SU-DHL-6 (cell line): ENCODE measurements at regions not wholly inside any gene's neighbourhood (a gene's known extent, or its start where the extent isn't known, plus 50 kb on each side); places are given as distances from the start of the nearest gene placed in this dataset.

Source experiments
- H2AFZ ChIP-seq: fragments of 200-600 bp; sonication (generic); 2 replicates; pipeline ENCODE4 v1.6.1; 2014; ENCODE audit warnings: low read depth, mild to moderate bottlenecking, moderate library complexity, mixed read lengths, antibody characterized with exemption, low read length; ENCODE audit not compliant: severe bottlenecking
- H3F3A ChIP-seq: fragments of 200-600 bp; shearing (Covaris generic); 2 replicates; pipeline ENCODE4 v1.6.0; 2016; ENCODE audit warnings: antibody characterized with exemption, mild to moderate bottlenecking; ENCODE audit not compliant: insufficient read depth
- H3K27ac ChIP-seq: fragments of 200-600 bp; sonication (generic); 2 replicates; pipeline ENCODE4 v1.5.1; 2016; ENCODE audit warnings: low read depth, mild to moderate bottlenecking, low read length, moderate library complexity, mixed read lengths
- H3K27me3 ChIP-seq: fragments of 200-600 bp; sonication (generic), shearing (Covaris generic); 2 replicates; pipeline ENCODE4 v1.6.0; 2014; ENCODE audit warnings: mild to moderate bottlenecking, low read length
- H3K36me3 ChIP-seq: fragments of 200-600 bp; sonication (generic); 2 replicates; pipeline ENCODE4 v1.6.1; 2014; ENCODE audit warnings: mild to moderate bottlenecking, low read length, mixed read lengths
- H3K4me2 ChIP-seq: fragments of 300-600, 200-600 bp; shearing (Covaris generic), sonication (generic); 2 replicates; pipeline ENCODE4 v1.6.0; 2014; ENCODE audit warnings: low read length, low read depth, mild to moderate bottlenecking; ENCODE audit not compliant: poor library complexity, severe bottlenecking
- H3K4me3 ChIP-seq: fragments of 200-600 bp; sonication (generic); 2 replicates; pipeline ENCODE4 v1.5.1; 2014; ENCODE audit warnings: antibody characterized with exemption, low read length, mild to moderate bottlenecking, mixed read lengths; ENCODE audit not compliant: insufficient read depth, poor library complexity, severe bottlenecking
- H3K79me2 ChIP-seq: fragments of 200-600 bp; sonication (generic); 2 replicates; pipeline ENCODE4 v1.6.1; 2014; ENCODE audit warnings: mild to moderate bottlenecking, low read length, moderate library complexity; ENCODE audit not compliant: insufficient read depth
- H3K9ac ChIP-seq: fragments of 200-600 bp; sonication (generic); 2 replicates; pipeline ENCODE4 v1.7.0; 2014; ENCODE audit warnings: mild to moderate bottlenecking, low read length
- H3K9me2 ChIP-seq: fragments of 200-600 bp; sonication (generic); replicated peaks from 2 replicates; pipeline ENCODE4 v1.6.1; 2014; ENCODE audit warnings: low read length; ENCODE audit not compliant: insufficient read depth
- H3K9me3 ChIP-seq: fragments of 200-600 bp; sonication (generic); 2 replicates; pipeline ENCODE4 v1.6.1; 2014; ENCODE audit warnings: low read length, mixed read lengths; ENCODE audit not compliant: insufficient read depth
- H4K20me1 ChIP-seq: fragments of 200-600 bp; sonication (generic); 2 replicates; pipeline ENCODE4 v1.6.1; 2014; ENCODE audit warnings: low read depth, mild to moderate bottlenecking, antibody characterized with exemption, low read length, moderate library complexity, mixed read lengths
- EZH2phosphoT487 ChIP-seq: fragments of 200-600 bp; sonication (generic), shearing (Covaris generic); conservative IDR thresholded peaks from 2 replicates; pipeline ENCODE4 v1.6.1; 2018; ENCODE audit warnings: mild to moderate bottlenecking, antibody characterized with exemption, low read length, moderate library complexity, mixed read lengths
- TF ChIP-seq, protein P1 (sequence below): fragments of 200-600 bp; sonication (generic); IDR thresholded peaks from one replicate; pipeline ENCODE4 v1.5.1; 2017; ENCODE audit warnings: antibody characterized with exemption, mild to moderate bottlenecking, low read length, moderate library complexity; ENCODE audit not compliant: insufficient read depth, poor library complexity, severe bottlenecking

DNA sequence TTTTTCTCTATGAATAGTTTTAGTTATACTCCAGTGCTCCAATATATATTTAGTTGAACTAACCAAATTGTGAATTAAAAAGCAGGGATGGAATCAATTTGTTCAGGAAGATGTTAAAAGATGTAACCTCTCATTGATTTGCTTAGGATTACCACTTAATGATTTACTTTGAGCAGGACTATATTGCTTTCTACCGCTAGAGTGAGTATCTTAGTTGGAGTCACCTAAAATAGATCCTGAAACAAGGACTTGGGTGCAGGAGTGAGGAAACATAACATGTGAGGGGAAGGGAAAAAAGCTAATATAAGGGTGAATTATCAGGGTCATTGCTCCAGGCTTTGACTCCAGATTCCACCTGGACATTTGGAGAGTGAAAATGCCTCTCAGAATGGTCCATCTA is 2277.4 kb upstream of the C9orf72 start:
- Histone ChIP-seq H3K9me3 (no peaks in the 10 kb centered on the region), H3F3A (no peaks in the 10 kb centered on the region), H3K9ac (no peak overlapping the region), H2AFZ (no peak overlapping the region), H4K20me1 (no peaks in the 10 kb centered on the region), H3K27ac (no peak overlapping the region), H3K36me3 (no peaks in the 10 kb centered on the region), H3K4me2 (no peak overlapping the region), H3K4me3 (no peak overlapping the region), H3K79me2 (no peaks in the 10 kb centered on the region), H3K27me3 (no peaks in the 10 kb centered on the region), H3K9me2 (no peaks in the 10 kb centered on the region; the same call in 1 of the 2 replicates)
- TF ChIP-seq, protein P1, sequence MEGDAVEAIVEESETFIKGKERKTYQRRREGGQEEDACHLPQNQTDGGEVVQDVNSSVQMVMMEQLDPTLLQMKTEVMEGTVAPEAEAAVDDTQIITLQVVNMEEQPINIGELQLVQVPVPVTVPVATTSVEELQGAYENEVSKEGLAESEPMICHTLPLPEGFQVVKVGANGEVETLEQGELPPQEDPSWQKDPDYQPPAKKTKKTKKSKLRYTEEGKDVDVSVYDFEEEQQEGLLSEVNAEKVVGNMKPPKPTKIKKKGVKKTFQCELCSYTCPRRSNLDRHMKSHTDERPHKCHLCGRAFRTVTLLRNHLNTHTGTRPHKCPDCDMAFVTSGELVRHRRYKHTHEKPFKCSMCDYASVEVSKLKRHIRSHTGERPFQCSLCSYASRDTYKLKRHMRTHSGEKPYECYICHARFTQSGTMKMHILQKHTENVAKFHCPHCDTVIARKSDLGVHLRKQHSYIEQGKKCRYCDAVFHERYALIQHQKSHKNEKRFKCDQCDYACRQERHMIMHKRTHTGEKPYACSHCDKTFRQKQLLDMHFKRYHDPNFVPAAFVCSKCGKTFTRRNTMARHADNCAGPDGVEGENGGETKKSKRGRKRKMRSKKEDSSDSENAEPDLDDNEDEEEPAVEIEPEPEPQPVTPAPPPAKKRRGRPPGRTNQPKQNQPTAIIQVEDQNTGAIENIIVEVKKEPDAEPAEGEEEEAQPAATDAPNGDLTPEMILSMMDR: no peak
- TF ChIP-seq EZH2phosphoT487: no peak

DNA sequence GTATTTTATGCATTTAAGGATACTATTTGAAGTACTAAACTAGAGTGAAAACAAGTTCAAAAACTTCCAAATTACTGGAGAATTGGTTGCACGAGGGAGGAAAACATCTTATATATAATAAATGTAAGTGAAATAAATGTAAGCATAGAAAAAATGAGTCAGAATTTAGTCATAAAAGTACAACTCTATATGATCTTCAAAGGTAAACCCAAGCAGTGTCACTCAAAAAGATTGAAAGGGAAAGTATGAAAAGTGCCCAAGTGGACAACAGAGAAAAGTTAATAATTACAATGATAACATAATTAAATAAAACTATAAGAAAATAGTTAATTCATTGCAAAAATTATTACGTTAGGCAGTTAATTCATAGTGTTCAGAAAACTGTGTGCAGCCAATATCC is 2288.5 kb upstream of the C9orf72 start:
- no peaks in the 10 kb centered on the region for H3K27me3 ChIP-seq
- no peaks in the 10 kb centered on the region for H3K79me2 ChIP-seq
- H3K9ac ChIP-seq: no peak overlapping the region
- no peak overlapping the region for H2AFZ ChIP-seq
- no peaks in the 10 kb centered on the region for H3F3A ChIP-seq
- no peak overlapping the region for H3K4me3 ChIP-seq
- no peaks in the 10 kb centered on the region for H3K36me3 ChIP-seq
- H3K9me3 ChIP-seq: no peaks in the 10 kb centered on the region
- no peak for TF ChIP-seq EZH2phosphoT487
- TF ChIP-seq, protein P1: no peak
- no peak overlapping the region for H3K4me2 ChIP-seq
- H4K20me1 ChIP-seq: no peaks in the 10 kb centered on the region
- no peaks in the 10 kb centered on the region for H3K9me2 ChIP-seq
- no peak overlapping the region for H3K27ac ChIP-seq

DNA sequence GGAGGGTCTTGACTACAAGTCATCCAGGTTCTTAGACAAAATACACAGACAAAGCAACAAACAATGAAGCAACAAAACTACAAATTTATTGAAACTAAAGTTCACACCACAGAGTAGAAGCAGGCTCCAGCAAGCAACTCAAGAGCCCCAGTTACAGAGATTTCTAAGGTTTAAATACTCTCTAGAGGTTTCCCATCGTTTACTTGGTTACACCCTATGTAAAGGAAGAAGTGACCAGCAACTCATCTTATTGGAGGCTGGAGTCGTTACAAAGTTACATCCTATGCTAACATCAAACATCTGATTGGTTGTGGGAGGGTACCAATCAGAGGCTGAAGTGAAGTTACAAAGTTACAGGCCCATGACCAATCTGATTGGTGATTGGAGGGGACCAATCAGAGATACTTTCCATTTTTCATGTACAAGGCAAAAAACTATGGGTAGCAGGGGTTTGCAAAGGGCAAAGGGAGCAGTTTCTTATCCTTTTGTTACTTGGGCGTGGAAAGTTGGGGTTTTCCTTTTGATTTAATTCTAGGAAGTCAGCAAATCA is 2292.6 kb upstream of the C9orf72 start:
- TF ChIP-seq, protein P1: no peak
- no peak for TF ChIP-seq EZH2phosphoT487
- Histone ChIP-seq H3K27ac (no peak overlapping the region), H3F3A (no peaks in the 10 kb centered on the region), H3K4me3 (no peak overlapping the region), H3K27me3 (no peaks in the 10 kb centered on the region), H2AFZ (no peak overlapping the region), H4K20me1 (no peaks in the 10 kb centered on the region), H3K36me3 (no peaks in the 10 kb centered on the region), H3K4me2 (no peak overlapping the region), H3K9ac (no peak overlapping the region), H3K79me2 (no peaks in the 10 kb centered on the region), H3K9me2 (no peaks in the 10 kb centered on the region), H3K9me3 (no peaks in the 10 kb centered on the region)
